Gastrocnemius medialis (tissue), 4 donors: ENCODE measurements at regions not wholly inside any gene's neighbourhood (a gene's known extent, or its start where the extent isn't known, plus 50 kb on each side); places are given as distances from the start of the nearest gene placed in this dataset.

Experiments used
- POLR2A ChIP-seq, 2 donors: fragments of 450-650 bp; IDR thresholded peaks; one replicate each; pipeline ENCODE4 v1.6.1; 2017; ENCODE audit warnings: antibody characterized with exemption in 2 of 2, mild to moderate bottlenecking in 2 of 2, moderate library complexity in 2 of 2
- TF ChIP-seq, protein P1 (sequence below), 5 experiments: fragments of 450-650 bp in 3 of 5; fragments of 200-600 bp in 2 of 5; sonication (generic) in 2 of 5; IDR thresholded peaks in 4 of 5; conservative IDR thresholded peaks in 1 of 5; 1 replicate in 4 of 5; 2 replicates in 1 of 5; pipeline ENCODE4 v1.5.1; 2016 to 2019; ENCODE audit warnings: antibody characterized with exemption in 5 of 5, mild to moderate bottlenecking in 3 of 5, moderate library complexity in 3 of 5

DNA sequence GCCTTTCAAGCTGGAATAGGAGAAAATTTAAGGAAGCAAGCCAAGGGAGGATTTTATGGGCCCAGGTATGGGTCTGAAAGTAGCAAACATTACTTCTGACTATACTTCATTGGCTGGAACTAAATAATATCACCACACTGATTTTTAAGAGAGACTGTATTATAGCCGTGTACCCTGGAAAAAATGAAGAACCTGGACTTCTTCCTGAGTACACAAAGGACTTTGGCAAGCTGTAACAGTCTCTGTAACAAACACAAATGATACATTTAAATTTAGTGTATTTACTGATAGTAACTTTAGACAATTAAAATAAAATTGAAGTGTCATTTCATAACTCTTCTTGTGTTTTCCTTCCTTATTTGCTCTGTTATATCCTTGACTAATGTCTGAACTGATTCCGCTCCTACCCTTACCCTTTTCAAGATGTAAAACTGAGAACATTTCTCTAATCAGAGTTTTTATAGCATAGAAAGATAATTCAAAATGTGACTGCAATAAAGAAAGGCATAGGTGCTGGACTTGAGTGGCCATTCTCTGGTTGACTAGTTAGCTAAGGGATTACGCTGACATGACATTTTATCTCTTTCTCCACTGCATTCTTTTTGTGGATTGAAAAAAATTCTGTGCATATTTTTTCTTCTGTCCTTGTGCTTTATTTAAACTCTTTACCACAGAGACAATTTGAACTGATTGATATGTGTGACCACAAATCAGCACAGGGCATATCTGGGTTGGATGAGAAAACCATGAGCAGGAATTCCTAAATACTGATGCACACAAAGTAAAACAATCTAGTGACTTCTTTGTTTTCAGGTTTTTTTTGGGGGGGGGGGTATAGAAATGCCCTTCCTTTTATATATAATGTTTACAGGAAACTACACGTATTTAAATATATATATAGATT lies 349.7 kb downstream of the MDFIC start:
- no peak for TF ChIP-seq POLR2A (IDR thresholded peaks at IDR 0.05)
- TF ChIP-seq, protein P1, sequence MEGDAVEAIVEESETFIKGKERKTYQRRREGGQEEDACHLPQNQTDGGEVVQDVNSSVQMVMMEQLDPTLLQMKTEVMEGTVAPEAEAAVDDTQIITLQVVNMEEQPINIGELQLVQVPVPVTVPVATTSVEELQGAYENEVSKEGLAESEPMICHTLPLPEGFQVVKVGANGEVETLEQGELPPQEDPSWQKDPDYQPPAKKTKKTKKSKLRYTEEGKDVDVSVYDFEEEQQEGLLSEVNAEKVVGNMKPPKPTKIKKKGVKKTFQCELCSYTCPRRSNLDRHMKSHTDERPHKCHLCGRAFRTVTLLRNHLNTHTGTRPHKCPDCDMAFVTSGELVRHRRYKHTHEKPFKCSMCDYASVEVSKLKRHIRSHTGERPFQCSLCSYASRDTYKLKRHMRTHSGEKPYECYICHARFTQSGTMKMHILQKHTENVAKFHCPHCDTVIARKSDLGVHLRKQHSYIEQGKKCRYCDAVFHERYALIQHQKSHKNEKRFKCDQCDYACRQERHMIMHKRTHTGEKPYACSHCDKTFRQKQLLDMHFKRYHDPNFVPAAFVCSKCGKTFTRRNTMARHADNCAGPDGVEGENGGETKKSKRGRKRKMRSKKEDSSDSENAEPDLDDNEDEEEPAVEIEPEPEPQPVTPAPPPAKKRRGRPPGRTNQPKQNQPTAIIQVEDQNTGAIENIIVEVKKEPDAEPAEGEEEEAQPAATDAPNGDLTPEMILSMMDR (IDR thresholded peaks at IDR 0.05 in 4 of 5, conservative IDR thresholded peaks at IDR 0.05 in 1 of 5): no peak
